Mesenteric fat pad (tissue), 1 donor: ENCODE measurements at regions not wholly inside any gene's neighbourhood (a gene's known extent, or its start where the extent isn't known, plus 50 kb on each side); places are given as distances from the start of the nearest gene placed in this dataset.

Experiments used
- DNase-seq: peaks from one replicate; pipeline ENCODE4 v3.0.0-alpha.2; 2020; ENCODE audit warnings: low spot score
- donor health status: DM: yes; HTN: yes; CAD: no.

- DNase-seq = no peak
Observed at GRCh38 chr13:107216046-107216755, 648.3 kb upstream of the ARGLU1 start.

- DNase-seq = no peak
Observed at GRCh38 chr13:107211073-107211472, 643.1 kb upstream of the ARGLU1 start.

- DNase-seq = no peak
Observed at GRCh38 chr13:107210723-107211030, 642.7 kb upstream of the ARGLU1 start.

GRCh38 chr13:107209824-107210722 is 642.1 kb upstream of the ARGLU1 start:
- DNase-seq = no peak

- no peak for DNase-seq
Observed at GRCh38 chr13:107208889-107209288, 641.0 kb upstream of the ARGLU1 start.

GRCh38 chr13:107205318-107206104 is 637.6 kb upstream of the ARGLU1 start:
- DNase-seq = no peak

- DNase-seq = no peak
Observed at GRCh38 chr13:107203146-107203847, 635.4 kb upstream of the ARGLU1 start.

GRCh38 chr13:107202371-107203023 is 634.6 kb upstream of the ARGLU1 start:
- no peak for DNase-seq

- DNase-seq = no peak
Observed at GRCh38 chr13:107200491-107200890, 632.6 kb upstream of the ARGLU1 start.

GRCh38 chr13:107192289-107192688 is 624.4 kb upstream of the ARGLU1 start:
- DNase-seq = no peak

- no peak for DNase-seq
Observed at GRCh38 chr13:107190065-107190464, 622.1 kb upstream of the ARGLU1 start.

GRCh38 chr13:107185889-107186288 is 618.0 kb upstream of the ARGLU1 start:
- no peak for DNase-seq

- DNase-seq = no peak
Observed at GRCh38 chr13:107170270-107170931, 602.5 kb upstream of the ARGLU1 start.

GRCh38 chr13:107157271-107157670 is 589.3 kb upstream of the ARGLU1 start:
- DNase-seq = no peak

GRCh38 chr13:107144432-107144831 is 576.5 kb upstream of the ARGLU1 start:
- no peak for DNase-seq

- no peak for DNase-seq
Observed at GRCh38 chr13:107141767-107142166, 573.8 kb upstream of the ARGLU1 start.

GRCh38 chr13:107139006-107139405 is 571.1 kb upstream of the ARGLU1 start:
- no peak for DNase-seq

- no peak for DNase-seq
Observed at GRCh38 chr13:107138486-107138885, 570.5 kb upstream of the ARGLU1 start.

- DNase-seq = no peak
Observed at GRCh38 chr13:107133950-107134349, 566.0 kb upstream of the ARGLU1 start.

GRCh38 chr13:107130566-107130965 is 562.6 kb upstream of the ARGLU1 start:
- no peak for DNase-seq
